ENCODE measurements at regions not wholly inside any gene's neighbourhood (a gene's known extent, or its start where the extent isn't known, plus 50 kb on each side); places are given as distances from the start of the nearest gene placed in this dataset.

DNA sequence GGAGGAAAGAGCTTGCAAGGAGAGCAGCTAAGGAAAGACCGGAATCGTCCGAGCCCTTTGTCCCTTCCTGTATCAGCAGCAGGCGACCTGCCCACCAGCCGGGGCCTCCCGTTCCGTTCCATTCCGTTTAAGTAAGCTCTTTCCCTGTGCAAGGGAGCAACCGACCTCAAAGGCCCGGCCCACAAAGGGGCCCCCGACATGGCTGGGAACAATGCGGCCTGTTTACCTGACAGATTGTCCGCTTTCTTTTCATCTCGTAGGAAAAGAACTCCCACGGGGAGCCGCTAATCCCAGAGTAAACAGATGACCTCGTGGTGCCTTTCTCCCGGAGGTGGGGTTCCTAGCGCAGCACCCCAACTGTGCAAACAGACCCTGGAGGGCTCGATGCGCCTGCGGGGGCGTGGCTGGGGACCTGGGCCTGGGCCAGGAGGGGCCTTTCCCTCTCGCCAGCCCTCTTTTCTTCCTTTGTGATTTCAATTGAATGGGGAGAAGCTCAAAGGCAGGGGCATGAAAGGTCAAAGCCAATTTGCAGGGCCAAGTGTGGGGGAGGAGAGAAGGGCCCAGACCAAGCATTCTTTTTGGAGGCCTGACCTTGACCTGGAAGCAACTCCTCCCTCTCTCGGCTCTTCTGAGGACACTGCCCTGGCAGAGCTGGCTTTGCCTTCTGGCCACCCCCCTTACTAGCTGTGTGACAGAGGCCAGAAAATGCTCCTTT lies 120.2 kb downstream of the INHBB start:
- Histone ChIP-seq H3K27me3 (peaks cover 14% of the 10 kb centered on the region), H3K4me3 (no peak overlapping the region), H3K36me3 (no peaks in the 10 kb centered on the region), H3K9me3 (no peaks in the 10 kb centered on the region), H3K27ac (no peak overlapping the region), H3K4me1 (peaks cover 0 to 33% (median 11%) of the 10 kb centered on the region in 3 donors)
- no peak for TF ChIP-seq CTCF (IDR thresholded peaks at IDR 0.05)
- no peak for TF ChIP-seq POLR2AphosphoS5 (IDR thresholded peaks at IDR 0.05)
- no peak for TF ChIP-seq POLR2A (IDR thresholded peaks at IDR 0.05)
- TF ChIP-seq EP300 (IDR thresholded peaks at IDR 0.05), result no peak
- ATAC-seq, result no peak
- 48 to 54% methylated on average over 5 to 9 of the region's 25 CpGs for WGBS, 2 donors (ENCODE audit: low coverage in 1 of 2)

DNA sequence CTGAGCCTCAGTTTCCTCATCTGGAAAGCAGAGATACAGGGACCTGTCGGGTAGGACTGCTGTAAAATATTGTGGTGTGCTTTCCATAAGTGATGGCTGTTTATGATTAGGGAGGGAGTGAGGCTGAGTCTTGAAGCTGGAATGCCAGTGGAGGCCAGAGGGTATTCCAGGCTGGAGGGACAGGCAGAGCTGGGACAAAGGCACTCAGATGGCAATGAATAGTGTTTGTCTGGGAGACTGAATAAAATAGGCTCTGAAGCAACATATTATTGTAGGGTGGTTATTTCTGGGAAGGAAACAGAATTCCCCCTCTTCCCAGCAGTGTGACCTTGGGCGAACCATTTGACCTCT lies 120.7 kb downstream of the INHBB start:
- WGBS, 2 donors (ENCODE audit: low coverage in 1 of 2), result 67 to 80% methylated on average over 1 to 2 of the region's 2 CpGs

DNA sequence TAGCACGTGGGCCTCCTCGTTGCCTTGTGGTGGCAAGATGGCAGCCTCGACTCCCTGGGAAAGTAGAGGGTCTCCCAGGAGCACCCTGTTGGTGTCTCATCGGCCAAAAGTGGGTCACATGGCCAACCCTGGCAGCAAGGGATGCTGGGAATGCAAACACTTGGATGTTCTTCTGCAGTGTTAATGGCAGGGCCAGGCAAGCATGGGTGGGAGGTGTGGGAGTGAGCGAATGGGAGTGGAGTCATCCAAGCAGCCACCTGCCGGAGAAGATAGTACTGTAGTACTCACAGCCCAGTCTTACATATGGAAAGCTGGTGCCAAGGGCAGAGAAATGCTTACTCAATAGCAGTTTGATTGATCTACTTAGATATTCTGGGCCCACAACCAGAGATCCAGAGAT lies 122.2 kb downstream of the INHBB start:
- no peaks in the 10 kb centered on the region for H3K36me3 ChIP-seq
- ATAC-seq, result no peak
- H3K9me3 ChIP-seq, result peaks cover 0 to 15% (median 0%) of the 10 kb centered on the region in 3 donors
- no peak overlapping the region for H3K4me3 ChIP-seq
- peaks cover 6% of the 10 kb centered on the region for H3K27me3 ChIP-seq
- H3K27ac ChIP-seq, result no peak overlapping the region
- TF ChIP-seq POLR2A (IDR thresholded peaks at IDR 0.05) (no peak), POLR2AphosphoS5 (IDR thresholded peaks at IDR 0.05) (no peak), CTCF (IDR thresholded peaks at IDR 0.05) (no peak), EP300 (IDR thresholded peaks at IDR 0.05) (no peak)
- H3K4me1 ChIP-seq, result peaks cover 0 to 34% (median 13%) of the 10 kb centered on the region in 3 donors
- 79 to 100% methylated on average over 2 to 3 of the region's 6 CpGs for WGBS, 2 donors (ENCODE audit: low coverage in 1 of 2)

More for the DNA sequence above, 120.7 kb downstream of the INHBB start:
- peaks cover 0 to 34% (median 13%) of the 10 kb centered on the region in 3 donors for H3K4me1 ChIP-seq
- TF ChIP-seq POLR2A (IDR thresholded peaks at IDR 0.05), result no peak
- TF ChIP-seq CTCF (IDR thresholded peaks at IDR 0.05), result no peak
- TF ChIP-seq POLR2AphosphoS5 (IDR thresholded peaks at IDR 0.05), result no peak
- TF ChIP-seq EP300 (IDR thresholded peaks at IDR 0.05), result no peak
- H3K36me3 ChIP-seq, result no peaks in the 10 kb centered on the region
- H3K27ac ChIP-seq, result no peak overlapping the region
- H3K9me3 ChIP-seq, result peaks cover 0 to 3% (median 0%) of the 10 kb centered on the region in 3 donors
- ATAC-seq, result no peak
- H3K27me3 ChIP-seq, result peaks cover 14% of the 10 kb centered on the region
- H3K4me3 ChIP-seq, result no peak overlapping the region

DNA sequence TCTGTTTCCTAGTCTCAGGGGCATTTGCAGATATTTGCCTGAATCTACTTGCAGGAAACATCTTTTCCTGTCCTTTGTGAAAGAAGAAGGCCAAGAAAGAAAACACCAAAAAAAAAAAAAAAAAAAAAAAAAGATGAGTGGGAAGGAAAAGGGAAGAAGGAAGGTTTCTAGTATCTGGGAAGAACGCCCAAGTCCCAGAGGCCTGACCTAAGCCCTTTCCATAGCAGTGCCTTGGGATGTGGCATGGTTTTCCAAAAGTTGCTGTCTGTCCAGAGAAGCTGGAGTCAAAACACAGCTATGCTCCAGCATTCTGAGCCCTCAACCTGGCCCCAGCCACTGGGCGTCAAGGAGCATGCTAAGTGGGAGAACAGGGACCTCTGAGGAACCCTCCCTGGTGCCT lies 123.5 kb downstream of the INHBB start:
- Histone ChIP-seq H3K36me3 (no peaks in the 10 kb centered on the region), H3K27ac (peak overlapping the region in 3 of 4 donors; percentile 50 to 78 (median 64)), H3K4me1 (peaks cover 0 to 34% (median 13%) of the 10 kb centered on the region in 3 donors), H3K9me3 (peaks cover 0 to 15% (median 0%) of the 10 kb centered on the region in 3 donors), H3K4me3 (no peak overlapping the region), H3K27me3 (no peaks in the 10 kb centered on the region)
- 50% methylated on average over 1 of the region's 2 CpGs; no CpG with 5 or more reads in 1 of the 2 donors for WGBS, 2 donors (ENCODE audit: low coverage in 1 of 2)
- TF ChIP-seq POLR2AphosphoS5 (IDR thresholded peaks at IDR 0.05), result no peak
- ATAC-seq, result peak; percentile 14

- peaks cover 0 to 34% (median 13%) of the 10 kb centered on the region in 3 donors for H3K4me1 ChIP-seq
- no peak for TF ChIP-seq CTCF (IDR thresholded peaks at IDR 0.05)
- TF ChIP-seq POLR2AphosphoS5 (IDR thresholded peaks at IDR 0.05), result peak; percentile 86
Observed at GRCh38 chr2:120470041-120470965, 124.4 kb downstream of the INHBB start.

More at GRCh38 chr2:120470041-120470965, 124.4 kb downstream of the INHBB start:
- Histone ChIP-seq H3K4me3 (no peak overlapping the region), H3K27me3 (no peaks in the 10 kb centered on the region), H3K36me3 (no peaks in the 10 kb centered on the region), H3K27ac (peak overlapping the region in 3 of 4 donors; percentile 50 to 78 (median 64)), H3K9me3 (peaks cover 0 to 15% (median 0%) of the 10 kb centered on the region in 3 donors)
- ATAC-seq, result peak; percentile 94
- WGBS, 2 donors (ENCODE audit: low coverage in 1 of 2), result 51 to 57% methylated on average over 6 to 8 of the region's 14 CpGs

Data from gastroesophageal sphincter (tissue), 4 donors.